Endodermal cell (in vitro differentiated cells): ENCODE measurements at regions not wholly inside any gene's neighbourhood (a gene's known extent, or its start where the extent isn't known, plus 50 kb on each side); places are given as distances from the start of the nearest gene placed in this dataset.

Experiments used
- DNase-seq: peaks from one replicate; pipeline ENCODE4 v3.0.0-alpha.2; 2017
- H3K27ac ChIP-seq: 2 replicates; pipeline ENCODE4 v1.5.1; 2013; ENCODE audit warnings: mild to moderate bottlenecking, low read depth, low read length, moderate library complexity
- H3K27me3 ChIP-seq: 2 replicates; pipeline ENCODE4 v1.6.1; 2013; ENCODE audit warnings: mild to moderate bottlenecking, low read length, moderate library complexity; ENCODE audit not compliant: insufficient read depth, control insufficient read depth, poor library complexity, severe bottlenecking
- H3K36me3 ChIP-seq: 2 replicates; pipeline ENCODE4 v1.7.0; 2013; ENCODE audit warnings: mild to moderate bottlenecking, low read length, moderate library complexity; ENCODE audit not compliant: control insufficient read depth, insufficient read depth
- H3K4me1 ChIP-seq: one replicate; pipeline ENCODE4 v1.7.0; 2013; ENCODE audit warnings: low read length; ENCODE audit not compliant: control insufficient read depth, insufficient read depth
- H3K4me3 ChIP-seq: 2 replicates; pipeline ENCODE4 v1.5.1; 2013; ENCODE audit warnings: mild to moderate bottlenecking, low read length, moderate library complexity
- H3K9ac ChIP-seq: 2 replicates; pipeline ENCODE4 v1.6.1; 2013; ENCODE audit warnings: mild to moderate bottlenecking, low read length, moderate library complexity; ENCODE audit not compliant: poor library complexity, severe bottlenecking; ENCODE audit errors: extremely low read depth
- H3K9me3 ChIP-seq: 2 replicates; pipeline ENCODE4 v1.6.1; 2013; ENCODE audit warnings: mild to moderate bottlenecking, low read length, moderate library complexity; ENCODE audit not compliant: control insufficient read depth
- H3K27ac Mint-ChIP-seq: 2 replicates; pipeline ENCODE4 v1.8.0; 2020; ENCODE audit warnings: mixed read lengths
- H3K27me3 Mint-ChIP-seq: 2 replicates; pipeline ENCODE4 v1.8.0; 2021; ENCODE audit warnings: mild to moderate bottlenecking, mixed read lengths; ENCODE audit not compliant: insufficient read depth
- H3K36me3 Mint-ChIP-seq: 2 replicates; pipeline ENCODE4 v1.8.0; 2020; ENCODE audit warnings: low read depth, mixed read lengths
- H3K4me1 Mint-ChIP-seq: 2 replicates; pipeline ENCODE4 v1.8.0; 2020; ENCODE audit warnings: mixed read lengths
- H3K4me3 Mint-ChIP-seq: 2 replicates; pipeline ENCODE4 v1.8.0; 2020; ENCODE audit warnings: mild to moderate bottlenecking, moderate library complexity, mixed read lengths
- H3K9me3 Mint-ChIP-seq: 2 replicates; pipeline ENCODE4 v1.8.0; 2020; ENCODE audit warnings: mild to moderate bottlenecking, mixed read lengths
- whole genome bisulfite sequencing, 2 experiments: methylation state at CpG; one replicate each; pipeline versions ENCODE4 v1.1.5 to v1.1.7; 2013; ENCODE audit warnings: missing lambda C conversion rate in 2 of 2, mixed read lengths in 1 of 2; ENCODE audit not compliant: insufficient coverage in 1 of 2, insufficient read length in 1 of 2; 5-methylcytosine and 5-hydroxymethylcytosine counted together
- TF ChIP-seq, protein P1 (sequence below): fragments of 200-600 bp; sonication (generic); conservative IDR thresholded peaks from 2 replicates; pipeline ENCODE4 v1.5.0; 2021; ENCODE audit warnings: antibody characterized with exemption, mild to moderate bottlenecking

GRCh38 chr11:21704539-21704938, 488.3 kb upstream of the ANO5 start:
- peaks cover 3% of the 10 kb centered on the region for H3K4me1 ChIP-seq
- peak; percentile 54 for DNase-seq
- no peak overlapping the region for H3K4me3 Mint-ChIP-seq
- no peak overlapping the region for H3K4me3 ChIP-seq
- no peaks in the 10 kb centered on the region for H3K36me3 Mint-ChIP-seq
- H3K27me3 Mint-ChIP-seq: peaks cover 38% of the 10 kb centered on the region
- H3K4me1 Mint-ChIP-seq: peaks cover 30% of the 10 kb centered on the region
- TF ChIP-seq, protein P1, sequence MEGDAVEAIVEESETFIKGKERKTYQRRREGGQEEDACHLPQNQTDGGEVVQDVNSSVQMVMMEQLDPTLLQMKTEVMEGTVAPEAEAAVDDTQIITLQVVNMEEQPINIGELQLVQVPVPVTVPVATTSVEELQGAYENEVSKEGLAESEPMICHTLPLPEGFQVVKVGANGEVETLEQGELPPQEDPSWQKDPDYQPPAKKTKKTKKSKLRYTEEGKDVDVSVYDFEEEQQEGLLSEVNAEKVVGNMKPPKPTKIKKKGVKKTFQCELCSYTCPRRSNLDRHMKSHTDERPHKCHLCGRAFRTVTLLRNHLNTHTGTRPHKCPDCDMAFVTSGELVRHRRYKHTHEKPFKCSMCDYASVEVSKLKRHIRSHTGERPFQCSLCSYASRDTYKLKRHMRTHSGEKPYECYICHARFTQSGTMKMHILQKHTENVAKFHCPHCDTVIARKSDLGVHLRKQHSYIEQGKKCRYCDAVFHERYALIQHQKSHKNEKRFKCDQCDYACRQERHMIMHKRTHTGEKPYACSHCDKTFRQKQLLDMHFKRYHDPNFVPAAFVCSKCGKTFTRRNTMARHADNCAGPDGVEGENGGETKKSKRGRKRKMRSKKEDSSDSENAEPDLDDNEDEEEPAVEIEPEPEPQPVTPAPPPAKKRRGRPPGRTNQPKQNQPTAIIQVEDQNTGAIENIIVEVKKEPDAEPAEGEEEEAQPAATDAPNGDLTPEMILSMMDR: no peak
- no peak overlapping the region for H3K27ac Mint-ChIP-seq
- WGBS, 2 experiments: 27 to 60% methylated on average over 2 of the region's 2 CpGs
- no peak overlapping the region for H3K9ac ChIP-seq
- no peaks in the 10 kb centered on the region for H3K9me3 Mint-ChIP-seq
- no peaks in the 10 kb centered on the region for H3K36me3 ChIP-seq
- H3K27ac ChIP-seq: no peak overlapping the region
- H3K9me3 ChIP-seq: no peaks in the 10 kb centered on the region
- peaks cover 32% of the 10 kb centered on the region for H3K27me3 ChIP-seq

DNA sequence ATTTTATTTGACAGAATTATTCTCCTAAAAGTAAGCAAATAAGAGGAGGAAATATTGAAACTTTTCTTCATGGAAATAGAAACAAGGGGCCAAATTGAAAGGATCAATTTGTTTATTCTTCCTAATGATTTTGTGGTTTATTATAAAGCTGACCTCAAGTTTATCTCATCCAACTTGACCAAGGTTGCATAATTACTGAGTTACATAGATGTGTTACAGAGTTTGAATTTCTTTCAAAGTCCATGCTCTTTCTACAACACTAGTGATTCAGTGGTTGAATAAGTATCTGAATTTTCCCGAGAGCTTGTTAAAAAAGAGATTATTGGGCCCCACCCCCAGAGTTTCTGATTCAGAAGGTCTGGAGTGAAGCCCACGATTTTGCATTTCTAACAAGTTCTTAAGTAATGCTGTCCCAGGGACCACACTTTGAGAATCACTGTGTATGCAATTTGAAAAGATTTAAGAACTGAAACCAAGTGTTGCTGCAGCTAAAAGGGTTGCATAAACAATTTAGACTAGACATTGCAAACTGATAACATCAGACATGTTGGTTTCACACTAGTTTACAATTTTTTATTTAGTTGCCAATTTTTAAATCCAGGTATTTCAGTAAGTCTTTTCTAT, 485.7 kb upstream of the ANO5 start:
- no peak overlapping the region for H3K27ac Mint-ChIP-seq
- peaks cover 3% of the 10 kb centered on the region for H3K4me1 ChIP-seq
- no peak for DNase-seq
- TF ChIP-seq, protein P1: no peak
- no peaks in the 10 kb centered on the region for H3K36me3 Mint-ChIP-seq
- no peak overlapping the region for H3K9ac ChIP-seq
- no peak overlapping the region for H3K4me3 Mint-ChIP-seq
- no peak overlapping the region for H3K27ac ChIP-seq
- H3K36me3 ChIP-seq: no peaks in the 10 kb centered on the region
- H3K4me1 Mint-ChIP-seq: peaks cover 33% of the 10 kb centered on the region
- 76 to 86% methylated on average over 2 of the region's 2 CpGs for WGBS, 2 experiments
- H3K9me3 Mint-ChIP-seq: no peaks in the 10 kb centered on the region
- no peak overlapping the region for H3K4me3 ChIP-seq
- H3K27me3 Mint-ChIP-seq: peaks cover 32% of the 10 kb centered on the region
- H3K27me3 ChIP-seq: peaks cover 32% of the 10 kb centered on the region
- no peaks in the 10 kb centered on the region for H3K9me3 ChIP-seq

DNA sequence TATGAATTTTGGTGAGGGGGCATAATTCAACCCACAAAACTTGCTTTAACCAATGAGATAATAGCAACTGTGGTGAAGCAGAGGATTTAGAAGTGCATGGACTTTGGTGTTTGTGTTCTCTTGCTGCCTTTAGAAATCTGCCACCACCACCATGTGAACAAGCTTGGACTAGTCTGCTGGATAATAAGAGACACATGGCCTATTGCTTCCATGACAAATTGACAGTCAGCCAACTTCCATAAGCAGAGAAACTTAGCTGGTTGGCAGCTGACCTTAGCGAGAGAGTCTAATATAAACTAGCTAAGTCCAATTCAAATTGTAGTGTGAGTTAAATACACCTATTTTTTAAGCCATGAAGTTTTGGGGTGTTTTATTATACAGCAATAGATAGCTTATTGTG, 482.1 kb upstream of the ANO5 start:
- Mint-ChIP-seq H3K4me1 (peaks cover 36% of the 10 kb centered on the region), H3K36me3 (no peaks in the 10 kb centered on the region)

More for the DNA sequence above, 482.1 kb upstream of the ANO5 start:
- Mint-ChIP-seq H3K27me3 (peaks cover 14% of the 10 kb centered on the region), H3K4me3 (no peak overlapping the region), H3K9me3 (peaks cover 4% of the 10 kb centered on the region), H3K27ac (no peak overlapping the region)
- WGBS, 2 experiments: 100% methylated on average over 1 of the region's 1 CpG; no CpG with 5 or more reads in 1 of the 2 experiments
- Histone ChIP-seq H3K4me3 (no peak overlapping the region), H3K36me3 (no peaks in the 10 kb centered on the region), H3K4me1 (peaks cover 3% of the 10 kb centered on the region), H3K9me3 (no peaks in the 10 kb centered on the region), H3K27ac (no peak overlapping the region), H3K9ac (no peak overlapping the region), H3K27me3 (peaks cover 17% of the 10 kb centered on the region)
- TF ChIP-seq, protein P1: no peak
- DNase-seq: no peak
